ENCODE measurements at regions not wholly inside any gene's neighbourhood (a gene's known extent, or its start where the extent isn't known, plus 50 kb on each side); places are given as distances from the start of the nearest gene placed in this dataset.

- TF ChIP-seq FOXM1 (IDR thresholded peaks at IDR 0.05; ENCODE audit: borderline replicate concordance) (no peak), ELF4 (IDR thresholded peaks at IDR 0.05) (no peak), CTBP1 (IDR thresholded peaks at IDR 0.05; ENCODE audit: borderline replicate concordance) (no peak)
- ChIA-PET CTCF (interaction anchor here (0.9 kb wide), 1 partner anchor 40 kb away, joined by 4 read pairs; no protein-coding TSS in a partner anchor), POLR2A (interaction anchor here (2.8 kb wide), 1 partner anchor 68 kb away, joined by 9 read pairs; no protein-coding TSS in a partner anchor)
- no peak for DNase-seq (ENCODE audit: extremely low spot score)
These were observed 68.7 kb downstream of the ADAMTS1 start for GRCh38 chr21:26776310-26777021.

- ChIA-PET POLR2A (interaction anchor here (1.4 kb wide), 1 partner anchor 71 kb away, joined by 4 read pairs; no protein-coding TSS in a partner anchor), CTCF (interaction anchor here (0.7 kb wide), 1 partner anchor 349 kb away, joined by 4 read pairs; no protein-coding TSS in a partner anchor)
- DNase-seq (ENCODE audit: extremely low spot score) = no peak
- TF ChIP-seq TARDBP (IDR thresholded peaks at IDR 0.05) (no peak), ELF4 (IDR thresholded peaks at IDR 0.05) (no peak), HDGF (IDR thresholded peaks at IDR 0.05; ENCODE audit: borderline replicate concordance) (no peak), SUZ12 (IDR thresholded peaks at IDR 0.05) (no peak), FOXK2 (IDR thresholded peaks at IDR 0.05) (no peak), L3MBTL2 (conservative IDR thresholded peaks at IDR 0.05) (no peak), LEF1 (IDR thresholded peaks at IDR 0.05; ENCODE audit: borderline replicate concordance) (no peak), ZNF384 (IDR thresholded peaks at IDR 0.05) (no peak), NFRKB (IDR thresholded peaks at IDR 0.05) (no peak), CTBP1 (IDR thresholded peaks at IDR 0.05; ENCODE audit: borderline replicate concordance) (no peak), SP1 (IDR thresholded peaks at IDR 0.05) (no peak), BHLHE40 (IDR thresholded peaks at IDR 0.05; ENCODE audit: borderline replicate concordance) (no peak), ARNT (IDR thresholded peaks at IDR 0.05) (no peak), FOXM1 (IDR thresholded peaks at IDR 0.05; ENCODE audit: borderline replicate concordance) (no peak), FOXA1 (IDR thresholded peaks at IDR 0.05) (no peak)
- TF ChIP-seq, protein P1, sequence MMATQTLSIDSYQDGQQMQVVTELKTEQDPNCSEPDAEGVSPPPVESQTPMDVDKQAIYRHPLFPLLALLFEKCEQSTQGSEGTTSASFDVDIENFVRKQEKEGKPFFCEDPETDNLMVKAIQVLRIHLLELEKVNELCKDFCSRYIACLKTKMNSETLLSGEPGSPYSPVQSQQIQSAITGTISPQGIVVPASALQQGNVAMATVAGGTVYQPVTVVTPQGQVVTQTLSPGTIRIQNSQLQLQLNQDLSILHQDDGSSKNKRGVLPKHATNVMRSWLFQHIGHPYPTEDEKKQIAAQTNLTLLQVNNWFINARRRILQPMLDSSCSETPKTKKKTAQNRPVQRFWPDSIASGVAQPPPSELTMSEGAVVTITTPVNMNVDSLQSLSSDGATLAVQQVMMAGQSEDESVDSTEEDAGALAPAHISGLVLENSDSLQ (IDR thresholded peaks at IDR 0.05) = no peak
These were observed 72.2 kb downstream of the ADAMTS1 start for GRCh38 chr21:26773058-26773457.

DNA sequence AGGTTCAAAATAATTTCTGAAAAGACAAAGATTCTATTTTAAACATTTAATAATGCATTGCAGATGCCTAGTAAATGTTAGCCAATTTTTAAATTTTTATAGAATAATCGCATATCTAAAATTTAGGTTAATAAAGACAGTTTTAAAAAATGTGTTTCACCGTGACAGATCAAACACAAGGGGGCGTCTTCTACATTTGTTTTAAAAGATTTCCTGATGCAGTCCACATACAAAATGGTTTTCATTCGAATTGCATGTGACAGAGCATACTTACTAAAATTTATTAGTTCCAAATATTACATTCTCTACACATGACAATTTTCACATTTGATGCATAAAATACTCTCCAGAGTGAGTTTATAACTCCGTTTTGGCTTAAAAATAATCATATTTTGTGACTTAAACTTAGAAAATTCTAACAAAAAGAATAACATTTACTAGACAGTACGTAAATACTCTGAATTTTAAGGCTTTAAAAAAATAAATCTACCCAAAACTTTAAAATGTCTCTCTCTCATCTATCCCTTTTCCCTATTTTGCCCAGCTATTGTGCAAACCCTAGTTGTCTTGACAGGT, 75.5 kb downstream of the ADAMTS1 start:
- ChIA-PET POLR2A (interaction anchor here (1.8 kb wide), 1 partner anchor 75 kb away, joined by 8 read pairs; the partner anchor contains the start of gene ADAMTS1), CTCF (interaction anchor here (0.6 kb wide), 1 partner anchor 1566 kb away, joined by 4 read pairs; no protein-coding TSS in a partner anchor)
- TF ChIP-seq, protein P1 (IDR thresholded peaks at IDR 0.05) = peak; percentile 55
- no peak for TF ChIP-seq ELF4 (IDR thresholded peaks at IDR 0.05)
- DNase-seq (ENCODE audit: extremely low spot score) = peak; percentile 28

DNA sequence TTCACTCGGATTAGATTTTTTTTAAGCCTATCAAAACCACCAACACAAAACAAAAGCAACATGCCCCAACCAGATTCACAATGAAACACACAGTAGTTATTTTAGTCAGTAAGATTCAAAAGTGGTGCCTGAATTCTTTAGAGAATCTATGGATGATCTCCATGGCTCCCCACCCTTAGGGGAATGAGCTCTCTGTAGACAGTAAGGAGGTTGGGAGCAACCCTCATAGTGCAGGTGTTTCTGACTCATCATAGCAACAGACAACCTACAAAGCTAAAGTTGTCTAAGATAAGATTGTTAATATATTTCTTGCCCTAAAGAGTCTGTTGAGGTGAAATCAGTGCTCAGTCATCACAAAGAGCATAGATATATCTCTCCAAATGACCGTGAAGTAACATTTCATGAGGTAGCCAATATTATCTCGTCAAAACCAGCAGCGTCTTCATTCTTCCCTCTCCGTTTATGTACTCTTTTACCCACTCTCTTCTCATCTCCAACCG, 78.3 kb downstream of the ADAMTS1 start:
- TF ChIP-seq CTBP1 (IDR thresholded peaks at IDR 0.05; ENCODE audit: borderline replicate concordance) (no peak), SP1 (IDR thresholded peaks at IDR 0.05) (no peak), ELF4 (IDR thresholded peaks at IDR 0.05) (no peak)
- no peak for DNase-seq (ENCODE audit: extremely low spot score)
- CTCF ChIA-PET = no interaction called here
- POLR2A ChIA-PET = interaction anchor here (1.2 kb wide), 1 partner anchor 80 kb away, joined by 3 read pairs; no protein-coding TSS in a partner anchor

GRCh38 chr21:26761174-26761915, 83.9 kb downstream of the ADAMTS1 start:
- TF ChIP-seq L3MBTL2 (conservative IDR thresholded peaks at IDR 0.05) (no peak), CTBP1 (IDR thresholded peaks at IDR 0.05; ENCODE audit: borderline replicate concordance) (no peak), ELF4 (IDR thresholded peaks at IDR 0.05) (no peak), FOXK2 (IDR thresholded peaks at IDR 0.05) (no peak), BHLHE40 (IDR thresholded peaks at IDR 0.05; ENCODE audit: borderline replicate concordance) (no peak), NFRKB (IDR thresholded peaks at IDR 0.05) (no peak), FOXM1 (IDR thresholded peaks at IDR 0.05; ENCODE audit: borderline replicate concordance) (no peak), SP1 (IDR thresholded peaks at IDR 0.05) (no peak), ZNF384 (IDR thresholded peaks at IDR 0.05) (no peak), SUZ12 (IDR thresholded peaks at IDR 0.05) (no peak), ARNT (IDR thresholded peaks at IDR 0.05) (no peak)
- DNase-seq (ENCODE audit: extremely low spot score) = no peak
- ChIA-PET POLR2A (no interaction called here), CTCF (no interaction called here)

DNA sequence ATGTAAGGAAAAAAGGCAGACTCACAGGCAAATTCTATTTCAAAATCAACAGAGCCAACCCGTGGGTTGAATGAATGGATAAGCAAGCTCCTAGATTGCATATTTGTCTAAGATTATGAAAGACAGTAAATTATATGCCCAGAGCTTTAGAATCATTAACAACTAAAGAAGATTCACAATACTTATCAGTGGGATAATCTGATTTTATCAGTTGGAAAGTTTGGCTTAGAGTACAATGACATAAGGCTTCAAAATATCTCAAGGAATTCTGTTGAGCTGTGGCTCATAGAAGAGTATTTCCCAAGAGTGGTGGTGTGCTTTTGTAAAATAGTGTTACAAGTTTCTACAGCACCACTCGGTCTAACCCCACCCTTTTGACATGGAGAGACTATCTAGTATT, 85.5 kb downstream of the ADAMTS1 start:
- ChIA-PET CTCF (no interaction called here), POLR2A (no interaction called here)
- DNase-seq (ENCODE audit: extremely low spot score) = no peak
- TF ChIP-seq CTBP1 (IDR thresholded peaks at IDR 0.05; ENCODE audit: borderline replicate concordance) = no peak
